Large intestine (tissue), 3 donors: ENCODE measurements at regions not wholly inside any gene's neighbourhood (a gene's known extent, or its start where the extent isn't known, plus 50 kb on each side); places are given as distances from the start of the nearest gene placed in this dataset.

Experiments used
- DNase-seq, 2 donors: peaks; one replicate each; pipeline versions ENCODE4 v3.0.0 to v3.0.0-alpha.2; 2013
- H3K27ac ChIP-seq: one replicate; pipeline ENCODE4 v1.5.1; 2013; ENCODE audit warnings: low read length
- H3K27me3 ChIP-seq: 2 replicates; pipeline ENCODE4 v1.6.1; 2013; ENCODE audit warnings: low read length; ENCODE audit not compliant: control insufficient read depth, insufficient read depth
- H3K36me3 ChIP-seq: 2 replicates; pipeline ENCODE4 v1.6.1; 2013; ENCODE audit warnings: low read length; ENCODE audit not compliant: control insufficient read depth, insufficient read depth
- H3K4me1 ChIP-seq: one replicate; pipeline ENCODE4 v1.6.1; 2013; ENCODE audit warnings: low read length; ENCODE audit not compliant: control insufficient read depth, insufficient read depth
- H3K4me3 ChIP-seq: one replicate; pipeline ENCODE4 v1.5.1; 2013; ENCODE audit warnings: low read length
- H3K9me3 ChIP-seq: one replicate; pipeline ENCODE4 v1.6.1; 2013; ENCODE audit warnings: mild to moderate bottlenecking, low read depth, low read length, moderate library complexity; ENCODE audit not compliant: control insufficient read depth
- WGBS: methylation state at CpG from one replicate; pipeline ENCODE4 v1.1.5; 2013; ENCODE audit warnings: low lambda C conversion rate; ENCODE audit not compliant: insufficient coverage; 5-methylcytosine and 5-hydroxymethylcytosine counted together

DNA sequence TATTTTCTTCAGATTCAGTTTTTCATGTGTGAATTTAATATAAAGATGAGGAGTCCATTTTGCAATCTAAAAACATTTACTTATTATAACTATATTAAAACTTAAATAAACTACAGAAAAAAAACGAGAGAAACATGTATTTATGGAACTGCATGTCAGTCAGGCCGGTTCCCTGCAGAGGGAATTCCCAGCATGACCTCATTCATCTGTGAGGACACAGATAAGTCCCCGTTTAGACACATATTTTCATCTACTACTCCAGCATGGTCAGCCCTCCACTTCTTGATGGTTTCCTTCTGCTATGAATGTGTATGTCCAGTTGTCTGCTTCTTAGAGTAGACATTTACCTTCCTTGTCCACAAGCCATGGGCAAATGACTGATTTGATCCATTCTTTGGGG lies 339.1 kb downstream of the SEMA3D start:
- H3K9me3 ChIP-seq: no peaks in the 10 kb centered on the region
- no peaks in the 10 kb centered on the region for H3K4me1 ChIP-seq
- no peak overlapping the region for H3K27ac ChIP-seq
- H3K27me3 ChIP-seq: no peaks in the 10 kb centered on the region
- no peak overlapping the region for H3K4me3 ChIP-seq
- no peak for DNase-seq
- no CpG with 5 or more reads among the region's 3 CpGs for WGBS
- no peaks in the 10 kb centered on the region for H3K36me3 ChIP-seq

DNA sequence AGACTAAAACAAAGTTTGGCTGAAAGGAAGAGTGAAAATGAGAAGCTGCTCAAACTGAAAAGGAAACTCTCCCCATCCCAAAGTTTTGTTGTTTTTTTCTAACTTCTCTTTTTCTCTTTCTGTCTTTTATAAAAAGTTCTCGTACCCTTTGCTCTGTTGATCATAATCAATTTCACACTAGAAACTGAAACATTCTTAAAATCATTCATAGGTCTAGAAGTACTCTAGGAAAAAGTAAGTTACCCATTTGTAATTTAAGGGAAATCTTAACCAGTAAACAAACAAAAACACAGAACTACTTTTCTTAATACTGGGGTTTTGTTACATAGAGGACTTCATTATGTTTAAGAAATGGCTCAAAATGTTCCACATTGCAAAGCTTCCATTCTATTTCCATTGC lies 339.8 kb downstream of the SEMA3D start:
- Histone ChIP-seq H3K27ac (no peak overlapping the region), H3K9me3 (no peaks in the 10 kb centered on the region), H3K36me3 (no peaks in the 10 kb centered on the region), H3K27me3 (no peaks in the 10 kb centered on the region), H3K4me1 (no peaks in the 10 kb centered on the region), H3K4me3 (no peak overlapping the region)
- DNase-seq: no peak
- 80% methylated on average over 1 of the region's 1 CpG for WGBS

GRCh38 chr7:84845971-84846370 lies 340.9 kb downstream of the SEMA3D start:
- H3K4me1 ChIP-seq: no peaks in the 10 kb centered on the region
- WGBS: 17% methylated on average over 1 of the region's 3 CpGs
- no peak for DNase-seq
- H3K4me3 ChIP-seq: no peak overlapping the region
- no peak overlapping the region for H3K27ac ChIP-seq
- no peaks in the 10 kb centered on the region for H3K36me3 ChIP-seq
- H3K9me3 ChIP-seq: no peaks in the 10 kb centered on the region
- no peaks in the 10 kb centered on the region for H3K27me3 ChIP-seq

DNA sequence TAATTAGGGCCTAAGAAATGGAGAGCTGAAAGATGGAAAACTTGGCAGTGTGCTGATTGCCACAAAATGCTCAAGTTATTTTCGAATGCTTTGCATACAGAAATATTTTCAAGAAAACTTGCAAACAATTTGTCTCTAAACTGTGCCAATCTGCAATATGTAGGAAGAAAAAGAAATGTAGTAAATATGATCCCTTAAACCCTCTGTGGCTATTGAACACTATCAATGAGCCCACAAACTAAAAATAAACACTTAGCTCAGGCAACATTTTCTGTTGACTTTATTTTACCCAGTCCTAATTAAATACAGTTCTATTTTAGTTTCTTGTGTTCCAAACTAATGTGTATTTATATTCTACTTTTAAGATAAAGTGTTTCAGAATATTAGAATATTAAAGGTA lies 342.1 kb downstream of the SEMA3D start:
- H3K4me3 ChIP-seq: no peak overlapping the region
- no peaks in the 10 kb centered on the region for H3K27me3 ChIP-seq
- H3K27ac ChIP-seq: no peak overlapping the region
- 100% methylated on average over 1 of the region's 1 CpG for WGBS
- H3K4me1 ChIP-seq: no peaks in the 10 kb centered on the region
- DNase-seq: no peak
- no peaks in the 10 kb centered on the region for H3K9me3 ChIP-seq
- H3K36me3 ChIP-seq: no peaks in the 10 kb centered on the region

DNA sequence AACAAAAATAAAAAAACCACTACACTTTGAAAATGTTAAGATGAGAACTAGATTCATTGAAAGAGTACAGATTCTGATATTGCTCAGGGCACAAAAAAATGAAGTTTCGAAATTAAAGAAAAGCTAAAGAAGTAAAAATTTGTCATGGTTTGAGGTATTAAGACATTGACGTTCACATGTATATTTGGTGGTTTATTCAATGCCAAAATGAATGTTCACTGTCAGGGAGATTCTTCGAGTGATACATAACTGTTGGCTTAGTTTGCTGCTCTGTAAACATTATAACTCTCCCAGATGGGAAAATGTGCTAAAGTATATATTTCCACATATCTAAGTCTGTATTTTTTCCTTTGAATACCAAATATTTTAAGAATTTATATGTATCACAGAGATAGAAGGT lies 345.0 kb downstream of the SEMA3D start:
- no peaks in the 10 kb centered on the region for H3K27me3 ChIP-seq
- 86% methylated on average over 1 of the region's 3 CpGs for WGBS

DNA sequence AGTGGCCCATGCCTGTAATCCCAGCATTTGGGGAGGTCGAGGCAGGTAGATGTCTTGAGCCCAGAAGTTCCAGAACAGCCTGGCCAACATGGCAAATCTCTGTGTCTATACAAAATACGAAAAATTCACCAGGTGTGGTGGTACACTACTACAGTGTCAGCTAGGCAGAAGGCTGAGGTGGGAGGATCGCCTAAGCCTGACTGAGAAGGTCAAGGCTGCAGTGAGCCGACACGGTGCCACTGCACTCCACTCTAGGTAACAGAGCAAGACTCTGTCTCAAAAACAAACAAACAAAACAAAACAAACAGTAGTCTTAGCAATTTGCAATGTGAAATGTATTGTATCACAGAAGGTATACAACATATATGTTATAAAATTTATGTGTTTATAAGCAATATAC lies 348.0 kb downstream of the SEMA3D start:
- DNase-seq: no peak
- H3K4me3 ChIP-seq: no peak overlapping the region
- no peaks in the 10 kb centered on the region for H3K9me3 ChIP-seq
- H3K36me3 ChIP-seq: no peaks in the 10 kb centered on the region
- H3K4me1 ChIP-seq: no peaks in the 10 kb centered on the region
- H3K27ac ChIP-seq: no peak overlapping the region
- no peaks in the 10 kb centered on the region for H3K27me3 ChIP-seq
- WGBS: no CpG with 5 or more reads among the region's 5 CpGs

More for the DNA sequence above, 345.0 kb downstream of the SEMA3D start:
- no peak for DNase-seq
- no peak overlapping the region for H3K4me3 ChIP-seq
- no peak overlapping the region for H3K27ac ChIP-seq
- H3K9me3 ChIP-seq: no peaks in the 10 kb centered on the region
- H3K4me1 ChIP-seq: no peaks in the 10 kb centered on the region
- H3K36me3 ChIP-seq: no peaks in the 10 kb centered on the region

- H3K36me3 ChIP-seq: no peaks in the 10 kb centered on the region
- no peak for DNase-seq
- no peaks in the 10 kb centered on the region for H3K27me3 ChIP-seq
- H3K9me3 ChIP-seq: no peaks in the 10 kb centered on the region
- no peaks in the 10 kb centered on the region for H3K4me1 ChIP-seq
- no peak overlapping the region for H3K4me3 ChIP-seq
- 70% methylated on average over 2 of the region's 2 CpGs for WGBS
- no peak overlapping the region for H3K27ac ChIP-seq
Observed at GRCh38 chr7:84837405-84837804, 349.5 kb downstream of the SEMA3D start.

GRCh38 chr7:84829719-84830118 lies 357.1 kb downstream of the SEMA3D start:
- Histone ChIP-seq H3K27me3 (no peaks in the 10 kb centered on the region), H3K4me1 (no peaks in the 10 kb centered on the region), H3K27ac (no peak overlapping the region), H3K36me3 (no peaks in the 10 kb centered on the region), H3K9me3 (no peaks in the 10 kb centered on the region), H3K4me3 (no peak overlapping the region)
- DNase-seq: no peak

DNA sequence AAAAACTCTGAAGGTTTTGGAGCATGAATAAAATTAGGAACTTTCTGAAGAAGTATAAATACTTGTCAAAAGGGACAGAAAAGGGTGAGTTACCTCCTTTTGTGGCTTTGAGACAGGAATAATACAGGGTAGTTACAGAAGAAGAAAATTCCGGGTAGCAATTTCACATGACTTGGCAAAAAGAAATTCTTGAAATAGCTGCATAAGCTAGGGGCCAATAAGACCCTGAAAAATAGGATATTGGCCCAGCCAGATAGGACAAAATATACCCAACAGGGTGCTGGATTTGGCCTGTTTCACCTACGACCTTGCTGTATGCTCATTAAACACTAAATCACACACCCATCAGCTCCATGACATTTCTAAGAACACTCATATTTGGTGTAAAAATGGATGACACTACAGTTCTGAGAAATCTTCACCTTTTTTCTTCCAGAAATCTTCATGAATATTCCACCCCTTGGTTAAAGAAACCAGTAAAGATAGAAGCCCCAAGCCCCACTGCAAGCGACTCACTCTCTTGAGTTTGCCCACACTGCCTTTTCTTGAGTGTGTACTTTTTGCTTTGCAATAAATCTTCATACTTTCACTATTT lies 362.7 kb downstream of the SEMA3D start:
- no peaks in the 10 kb centered on the region for H3K27me3 ChIP-seq
- no peaks in the 10 kb centered on the region for H3K36me3 ChIP-seq
- no peak overlapping the region for H3K27ac ChIP-seq
- H3K4me1 ChIP-seq: no peaks in the 10 kb centered on the region
- no peaks in the 10 kb centered on the region for H3K9me3 ChIP-seq
- DNase-seq: no peak
- H3K4me3 ChIP-seq: no peak overlapping the region
- WGBS: 100% methylated on average over 1 of the region's 3 CpGs

GRCh38 chr7:84823530-84823929 lies 363.3 kb downstream of the SEMA3D start:
- H3K27ac ChIP-seq: no peak overlapping the region
- H3K4me1 ChIP-seq: no peaks in the 10 kb centered on the region
- H3K4me3 ChIP-seq: no peak overlapping the region
- H3K36me3 ChIP-seq: no peaks in the 10 kb centered on the region
- no CpG with 5 or more reads among the region's 2 CpGs for WGBS
- no peaks in the 10 kb centered on the region for H3K27me3 ChIP-seq
- no peaks in the 10 kb centered on the region for H3K9me3 ChIP-seq
- no peak for DNase-seq

DNA sequence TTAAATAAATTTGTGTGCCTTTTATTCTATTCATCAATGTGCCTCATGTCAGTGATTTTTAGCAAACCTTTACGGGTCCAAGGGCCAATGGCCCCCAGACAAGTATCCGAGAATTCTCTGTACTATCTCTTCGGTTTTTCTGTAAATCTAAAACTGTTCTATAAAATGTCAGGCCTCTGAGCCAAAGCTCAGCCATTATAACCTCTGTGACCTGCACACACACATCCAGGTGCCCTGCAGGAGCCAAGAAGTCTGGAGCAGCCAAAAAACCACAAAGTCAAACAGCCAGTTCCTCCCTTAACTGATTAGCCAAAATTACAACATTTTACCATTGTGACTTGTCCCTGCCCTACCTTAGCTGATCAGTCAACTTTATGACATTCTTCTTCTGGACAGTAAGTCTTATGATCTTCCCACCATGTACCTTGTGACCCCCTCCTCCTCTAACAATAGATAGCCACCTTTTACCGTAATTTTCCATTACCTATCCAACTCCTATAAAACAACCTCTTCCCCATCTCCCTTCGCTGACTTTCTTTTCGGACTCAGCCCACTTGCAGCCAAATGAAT lies 363.8 kb downstream of the SEMA3D start:
- Histone ChIP-seq H3K4me3 (no peak overlapping the region), H3K36me3 (no peaks in the 10 kb centered on the region), H3K4me1 (no peaks in the 10 kb centered on the region), H3K9me3 (no peaks in the 10 kb centered on the region), H3K27me3 (no peaks in the 10 kb centered on the region), H3K27ac (no peak overlapping the region)
- DNase-seq: no peak
- 100% methylated on average over 1 of the region's 6 CpGs for WGBS
